ENCODE measurements at regions not wholly inside any gene's neighbourhood (a gene's known extent, or its start where the extent isn't known, plus 50 kb on each side); places are given as distances from the start of the nearest gene placed in this dataset.
"Not testable (repeated sequence)": the region's sequence is repeated elsewhere in the genome, so short reads cannot be mapped to it uniquely, and the experiment has no call there.

DNA sequence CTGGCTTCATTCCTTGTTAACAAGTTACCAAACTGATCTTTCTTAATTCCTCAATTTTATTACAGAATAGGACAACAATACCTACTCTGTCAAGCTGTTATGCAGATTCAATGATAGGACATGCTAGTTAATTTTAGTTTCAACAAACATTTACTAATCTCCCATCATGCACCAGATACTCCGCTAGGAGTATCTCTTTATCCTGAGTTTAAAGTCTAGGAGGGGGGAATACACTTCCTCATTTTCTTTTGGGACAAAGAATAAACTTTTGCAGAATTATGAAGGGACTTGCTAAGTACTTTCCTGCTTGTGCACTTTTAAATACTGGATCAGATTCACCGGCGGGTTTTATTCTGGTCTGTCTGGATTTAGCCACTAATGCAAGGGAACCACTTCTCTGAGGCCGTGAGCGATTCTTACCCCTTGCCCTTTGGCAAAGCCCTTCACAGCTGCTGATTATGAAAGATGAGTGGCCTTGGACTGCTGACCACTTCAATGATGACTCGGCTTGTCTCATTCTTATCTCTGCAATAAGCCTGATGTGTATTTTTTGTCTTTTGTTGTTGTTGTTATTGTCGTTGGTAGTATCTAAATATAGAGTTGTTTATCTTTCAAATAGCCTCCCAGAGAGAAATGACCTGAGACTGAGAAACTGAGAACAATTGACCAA is 73.9 kb downstream of the RMI1 start:
- DNase-seq: no peak

- no peak for DNase-seq
Measured at GRCh38 chr9:84057662-84058061, 77.1 kb downstream of the RMI1 start.

GRCh38 chr9:84059936-84060335 is 79.3 kb downstream of the RMI1 start:
- DNase-seq: no peak

- peak; percentile 67 for DNase-seq
Measured at GRCh38 chr9:84061613-84062193, 81.1 kb downstream of the RMI1 start.

- no peak for DNase-seq
Measured at GRCh38 chr9:84062538-84062937, 81.9 kb downstream of the RMI1 start.

- DNase-seq: no peak
Measured at GRCh38 chr9:84067821-84068220, 87.2 kb downstream of the RMI1 start.

GRCh38 chr9:84068872-84069271 is 88.3 kb downstream of the RMI1 start:
- no peak for DNase-seq

GRCh38 chr9:84070590-84070989 is 90.0 kb downstream of the RMI1 start:
- DNase-seq: no peak

DNA sequence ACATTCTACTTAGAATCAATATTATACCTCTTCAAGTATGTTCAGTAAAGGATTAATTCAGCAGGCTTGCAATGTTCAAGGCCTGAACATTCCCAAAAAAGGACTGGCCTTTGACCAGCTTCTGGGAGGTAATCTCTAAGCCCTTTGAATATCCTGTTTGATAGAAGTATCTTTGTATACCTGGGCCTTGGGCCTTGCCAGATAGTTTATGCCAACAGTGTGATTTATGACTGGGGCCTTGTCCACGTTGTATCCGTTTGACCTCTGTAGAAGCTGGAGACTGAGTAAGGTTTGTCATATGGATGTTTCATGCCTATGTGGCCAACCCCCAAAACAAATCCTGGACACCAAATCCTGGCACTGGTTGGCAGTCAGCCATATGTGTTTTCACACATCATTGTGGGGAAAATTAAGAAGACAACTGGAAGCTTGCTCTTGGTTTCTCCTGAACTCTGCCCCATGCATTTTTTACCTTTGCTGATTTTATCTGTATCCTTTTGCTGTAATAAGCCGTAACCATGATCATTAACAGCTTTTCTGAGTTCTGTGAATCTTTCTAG is 92.1 kb downstream of the RMI1 start:
- DNase-seq: no peak

- DNase-seq: no peak
Measured at GRCh38 chr9:84075004-84075403, 94.4 kb downstream of the RMI1 start.

DNA sequence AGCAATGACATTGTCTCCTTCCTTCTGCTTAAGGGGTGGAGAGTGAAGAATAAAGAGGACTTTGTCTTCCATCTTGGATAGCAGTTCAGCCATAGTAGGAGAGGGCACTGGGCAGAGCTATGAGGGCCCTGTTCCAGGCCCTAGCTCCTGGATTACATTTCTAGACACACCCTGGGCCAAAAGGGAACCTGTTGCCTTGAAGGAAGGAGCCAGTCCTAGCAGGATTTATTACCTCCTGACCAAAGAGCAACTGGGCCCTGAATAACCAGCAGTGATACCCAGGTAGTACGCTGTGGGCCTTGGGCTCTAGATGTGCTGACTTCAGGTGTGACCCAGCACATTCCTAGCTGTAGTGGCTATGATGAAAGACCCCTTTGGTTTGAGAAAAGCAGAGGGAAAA is 95.8 kb downstream of the RMI1 start:
- no peak for DNase-seq

DNA sequence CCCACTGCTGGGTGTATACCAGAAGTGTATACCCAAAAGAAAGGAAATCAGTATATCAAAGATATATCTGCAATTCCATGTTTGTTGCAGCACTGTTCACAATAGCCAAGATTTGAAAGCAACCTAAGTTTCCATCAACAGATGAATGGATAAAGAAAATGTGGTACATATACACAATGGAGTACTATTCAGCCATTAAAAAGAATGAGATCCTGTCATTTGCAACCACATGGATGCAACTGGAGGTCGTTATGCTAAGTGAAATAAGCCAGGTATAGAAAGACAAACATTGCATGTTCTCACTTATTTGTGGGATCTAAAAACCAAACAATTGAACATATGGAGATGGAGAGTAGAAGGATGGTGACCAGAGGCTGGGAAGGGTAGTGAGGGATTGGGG is 97.2 kb downstream of the RMI1 start:
- not testable (repeated sequence) for DNase-seq

- no peak for DNase-seq
Measured at GRCh38 chr9:84079994-84080393, 99.4 kb downstream of the RMI1 start.

- DNase-seq: no peak
Measured at GRCh38 chr9:84101964-84102632, 121.5 kb downstream of the RMI1 start.

DNA sequence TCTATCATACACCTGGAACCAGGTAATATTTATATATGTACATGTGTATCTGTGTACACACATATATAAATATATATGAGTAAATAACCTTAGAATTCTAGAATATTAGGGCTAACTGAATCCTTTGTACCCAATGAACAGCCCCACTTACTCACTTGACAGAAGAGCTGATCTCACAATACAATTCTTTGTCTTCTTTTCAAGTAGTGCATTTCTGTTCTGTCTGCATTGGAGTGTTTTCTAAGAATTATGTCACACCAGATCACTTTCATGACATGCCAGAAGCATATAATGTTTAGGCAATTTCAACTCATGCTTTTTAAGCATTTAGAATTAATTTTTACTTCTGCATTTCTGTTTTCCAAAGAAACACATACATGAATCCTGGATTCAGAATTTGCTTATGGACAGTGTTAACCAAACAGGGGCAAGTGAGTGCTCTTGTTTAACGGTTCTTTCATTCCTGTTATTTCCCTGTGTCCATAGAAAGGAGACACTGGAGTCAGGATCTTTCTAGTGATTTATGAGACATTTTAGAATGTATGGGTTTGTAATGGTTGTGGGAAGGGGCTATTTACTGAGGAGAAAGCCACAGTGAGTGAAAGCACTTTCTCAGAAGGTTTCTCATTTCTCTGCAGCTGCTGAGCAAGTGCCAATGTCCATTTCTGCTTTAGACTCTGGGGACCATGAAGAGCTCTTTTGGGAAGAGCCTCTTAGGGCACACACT is 123.2 kb downstream of the RMI1 start:
- DNase-seq: no peak

DNA sequence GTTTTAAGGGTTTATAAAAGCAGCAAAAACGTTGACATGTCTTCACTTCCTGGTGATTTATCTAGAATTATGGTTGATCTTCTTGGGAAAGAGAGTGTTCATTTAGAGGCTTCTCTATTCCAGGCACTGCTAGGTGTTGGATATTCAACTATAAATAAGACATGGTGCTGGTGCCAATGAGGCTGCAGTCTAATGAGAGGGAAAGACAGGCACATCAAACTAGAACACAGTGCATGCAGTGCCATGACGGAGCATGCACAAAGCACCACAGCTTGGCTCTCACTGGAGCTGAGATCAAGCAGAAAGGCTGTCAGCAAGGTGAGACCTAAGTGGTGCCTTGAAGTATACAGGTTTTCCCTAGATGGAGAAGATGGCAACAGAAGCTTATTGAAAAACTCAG is 126.5 kb downstream of the RMI1 start:
- DNase-seq: no peak

DNA sequence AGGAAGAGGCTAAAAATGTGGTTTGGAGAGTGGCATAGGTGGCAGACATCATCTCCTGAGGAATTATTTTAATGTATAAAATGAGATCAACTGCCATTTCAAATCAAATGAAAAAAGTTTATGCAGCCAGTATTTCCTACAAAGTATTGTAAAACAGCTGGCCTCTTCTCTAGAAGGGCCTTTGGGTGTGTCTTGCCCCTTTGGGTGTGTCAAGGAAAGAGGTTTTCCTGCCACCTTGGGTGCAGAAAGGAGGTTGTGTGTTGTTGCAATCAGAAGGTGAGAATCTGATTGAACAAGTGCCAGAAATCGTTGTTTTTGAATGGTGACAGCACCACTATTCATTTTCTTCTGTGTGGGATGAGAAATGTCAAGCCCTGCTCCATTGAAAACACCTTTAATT is 127.4 kb downstream of the RMI1 start:
- DNase-seq: no peak

DNA sequence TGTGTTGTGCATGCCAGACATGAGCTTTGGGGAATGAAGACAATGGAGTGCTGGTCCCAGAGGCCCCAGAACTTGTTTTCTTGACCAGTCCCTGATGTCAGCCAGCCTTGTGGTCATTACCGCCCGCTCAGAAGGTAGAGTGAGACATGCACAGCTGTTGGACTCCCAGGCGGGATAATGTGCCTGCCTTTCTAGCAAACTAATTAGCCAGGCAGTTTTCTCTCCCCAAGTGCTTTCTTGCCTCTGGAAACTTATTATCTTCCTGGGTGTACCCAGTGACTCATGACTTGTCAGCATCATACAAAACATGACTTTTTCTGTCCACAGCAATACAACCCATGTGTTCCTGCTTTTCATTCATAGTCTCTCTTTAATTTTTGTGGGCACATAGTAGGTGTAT is 131.1 kb downstream of the RMI1 start:
- DNase-seq: no peak

DNA sequence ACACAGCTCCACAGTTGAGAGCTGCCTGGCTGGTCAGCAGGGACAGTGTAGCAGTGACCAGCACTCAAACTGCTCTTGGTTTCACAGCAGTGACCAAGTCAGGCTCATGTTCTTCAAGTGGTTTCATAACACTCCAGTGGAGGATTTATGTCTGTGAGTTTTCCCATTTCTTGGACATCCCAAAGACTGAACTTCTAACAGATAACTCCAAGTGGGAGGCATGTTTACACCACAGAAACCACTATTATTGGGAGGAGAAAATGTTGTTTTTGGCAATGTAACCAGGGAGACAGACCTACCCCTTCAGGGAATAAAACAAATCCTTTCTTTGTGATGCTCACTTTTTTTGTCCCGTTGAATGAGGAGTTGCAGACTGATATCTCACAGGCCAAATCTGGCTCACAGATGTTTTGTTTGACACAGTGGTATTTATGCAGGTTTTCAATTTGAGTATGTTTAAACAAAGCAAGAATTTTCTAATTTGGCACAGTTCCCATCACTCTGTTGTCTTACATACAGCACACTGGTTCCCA is 141.5 kb downstream of the RMI1 start:
- peak; percentile 64 for DNase-seq

GRCh38 chr9:84122572-84122971 is 142.0 kb downstream of the RMI1 start:
- no peak for DNase-seq

DNA sequence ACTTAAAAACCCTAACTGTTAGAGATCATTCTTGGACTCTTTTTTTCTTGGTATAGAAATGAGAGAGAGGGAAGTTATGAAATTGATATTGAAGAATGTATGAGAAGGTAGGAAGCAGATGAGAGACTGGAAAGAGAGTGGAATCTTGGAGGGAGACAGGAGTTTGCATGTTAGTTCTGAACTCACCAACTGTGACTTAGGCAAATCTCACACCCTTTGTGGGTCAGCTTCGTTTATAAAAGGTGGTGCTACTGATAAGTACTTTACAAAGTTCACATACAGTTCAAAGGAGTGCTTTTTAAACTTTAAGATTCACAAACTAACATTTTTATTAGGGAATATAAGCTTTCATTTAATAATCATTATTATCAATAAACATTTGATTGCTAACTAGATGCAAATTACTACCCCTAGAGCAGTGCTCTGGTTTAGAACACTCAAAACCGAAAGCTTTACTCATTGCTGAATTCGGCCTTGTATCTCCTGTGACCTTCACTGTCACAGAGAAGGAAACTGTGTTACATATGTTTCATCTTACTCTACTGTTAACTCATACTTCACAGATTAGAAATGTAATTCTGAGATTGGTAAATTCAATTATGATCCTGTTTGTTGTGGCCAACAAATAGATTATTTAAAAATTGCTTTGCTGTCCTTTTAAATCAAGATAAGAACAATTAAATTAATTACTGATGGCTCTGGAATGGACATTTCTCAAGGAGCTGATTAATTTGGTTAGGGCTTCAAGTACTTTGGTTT is 143.2 kb downstream of the RMI1 start:
- DNase-seq: no peak

DNA sequence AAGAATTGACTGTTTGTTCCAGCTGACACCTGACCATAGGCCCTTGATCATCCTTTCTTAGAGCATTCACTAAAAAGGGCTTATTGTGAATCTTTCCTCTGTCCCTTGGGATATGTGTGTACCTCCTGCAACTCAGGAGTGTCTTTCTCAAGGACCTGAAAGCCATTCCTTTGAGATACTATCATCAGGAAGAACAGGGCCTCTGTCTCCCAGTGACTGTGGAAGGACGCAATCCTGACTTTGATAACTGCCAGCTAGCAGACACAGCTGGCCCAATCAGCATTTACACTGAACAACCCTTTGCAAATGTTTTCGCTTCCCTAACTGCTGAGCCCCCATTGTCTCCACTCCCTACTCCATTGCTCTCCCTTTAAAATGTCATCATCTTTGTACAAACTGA is 144.4 kb downstream of the RMI1 start:
- DNase-seq: no peak

GRCh38 chr9:84129529-84129928 is 148.9 kb downstream of the RMI1 start:
- DNase-seq: no peak

All from COR-L47 (cell line).